ENCODE measurements at regions not wholly inside any gene's neighbourhood (a gene's known extent, or its start where the extent isn't known, plus 50 kb on each side); places are given as distances from the start of the nearest gene placed in this dataset.
A peak's percentile ranks its signal among the peaks of the same experiment; 100 is the strongest.

GRCh38 chr13:51518827-51519226 is 65.4 kb upstream of the WDFY2 start:
- WGBS, 2 donors: 77% methylated on average over 6 of the region's 6 CpGs
- ATAC-seq (no peak), FAIRE-seq (no peak), DNase-seq (no peak)
- H3K4me3 ChIP-seq: no peak overlapping the region
- TF ChIP-seq CTCF (IDR thresholded peaks at IDR 0.05): no peak
- intact Hi-C loops (cut with DNase I): no loop called here
- H3K4me1 ChIP-seq: no peaks in the 10 kb centered on the region
- no peaks in the 10 kb centered on the region for H3K36me3 ChIP-seq
- H3K27ac ChIP-seq: no peak overlapping the region
- H3K9me3 ChIP-seq: no peaks in the 10 kb centered on the region
- H3K27me3 ChIP-seq: no peaks in the 10 kb centered on the region

- ATAC-seq (no peak), DNase-seq (no peak), FAIRE-seq (no peak)
- intact Hi-C loops (cut with DNase I): no loop called here
- WGBS, 2 donors: 77 to 84% methylated on average over 3 of the region's 3 CpGs
- H3K4me1 ChIP-seq: no peaks in the 10 kb centered on the region
- no peak for TF ChIP-seq CTCF (IDR thresholded peaks at IDR 0.05)
- no peaks in the 10 kb centered on the region for H3K9me3 ChIP-seq
- no peaks in the 10 kb centered on the region for H3K36me3 ChIP-seq
- no peaks in the 10 kb centered on the region for H3K27me3 ChIP-seq
- no peak overlapping the region for H3K4me3 ChIP-seq
- H3K27ac ChIP-seq: no peak overlapping the region
These were observed 64.5 kb upstream of the WDFY2 start for GRCh38 chr13:51519771-51520216.

GRCh38 chr13:51520524-51520923 is 63.7 kb upstream of the WDFY2 start:
- no peak for TF ChIP-seq CTCF (IDR thresholded peaks at IDR 0.05)
- ATAC-seq: peak in 2 of 4 donors; percentile 9 to 68
- no peaks in the 10 kb centered on the region for H3K27me3 ChIP-seq
- no peak overlapping the region for H3K4me3 ChIP-seq
- H3K4me1 ChIP-seq: no peaks in the 10 kb centered on the region
- no peak for FAIRE-seq
- H3K36me3 ChIP-seq: no peaks in the 10 kb centered on the region
- no peak overlapping the region for H3K27ac ChIP-seq
- 91 to 94% methylated on average over 4 of the region's 4 CpGs for WGBS, 2 donors
- intact Hi-C loops (cut with DNase I): no loop called here
- no peak for DNase-seq
- no peaks in the 10 kb centered on the region for H3K9me3 ChIP-seq

- TF ChIP-seq CTCF (IDR thresholded peaks at IDR 0.05): no peak
- intact Hi-C loops (cut with DNase I): no loop called here
- peak in 2 of 4 donors; percentile 38 to 43 for ATAC-seq
- 48 to 54% methylated on average over 4 of the region's 4 CpGs for WGBS, 2 donors
- H3K27ac ChIP-seq: no peak overlapping the region
- no peak overlapping the region for H3K4me3 ChIP-seq
- H3K9me3 ChIP-seq: no peaks in the 10 kb centered on the region
- no peak for FAIRE-seq
- DNase-seq: peak in 1 of 6 donors; percentile 23
- no peaks in the 10 kb centered on the region for H3K27me3 ChIP-seq
- no peaks in the 10 kb centered on the region for H3K36me3 ChIP-seq
- H3K4me1 ChIP-seq: no peaks in the 10 kb centered on the region
These were observed 61.2 kb upstream of the WDFY2 start for GRCh38 chr13:51523082-51523518.

DNA sequence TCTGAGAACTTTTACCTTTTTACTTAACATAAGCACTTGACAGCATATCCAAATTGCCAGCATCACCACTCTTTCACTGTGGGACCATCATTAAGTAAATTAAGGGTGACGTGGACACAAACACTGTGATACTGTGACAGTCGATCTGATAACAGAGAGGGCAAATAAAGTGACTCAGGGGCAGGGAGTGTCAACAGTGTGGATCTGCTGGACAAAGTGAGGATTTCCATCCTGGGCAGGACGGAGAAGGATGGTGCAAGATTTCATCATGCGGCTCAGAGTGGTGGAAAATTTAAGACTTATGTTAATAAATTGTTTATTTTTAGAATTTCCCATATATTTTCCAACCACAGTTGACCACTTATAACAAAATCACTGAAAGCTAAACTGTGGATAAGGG is 60.0 kb upstream of the WDFY2 start:
- TF ChIP-seq CTCF (IDR thresholded peaks at IDR 0.05): no peak
- H3K4me1 ChIP-seq: no peaks in the 10 kb centered on the region
- intact Hi-C loops (cut with DNase I): no loop called here
- H3K27ac ChIP-seq: no peak overlapping the region
- H3K36me3 ChIP-seq: no peaks in the 10 kb centered on the region
- DNase-seq (no peak), FAIRE-seq (no peak), ATAC-seq (peak in 1 of 4 donors; percentile 43)
- no peak overlapping the region for H3K4me3 ChIP-seq
- WGBS, 2 donors: 57 to 64% methylated on average over 4 of the region's 4 CpGs
- no peaks in the 10 kb centered on the region for H3K9me3 ChIP-seq
- no peaks in the 10 kb centered on the region for H3K27me3 ChIP-seq

Measured in pancreas (tissue), 10 donors.